HG03175 (cell line): ENCODE measurements at regions not wholly inside any gene's neighbourhood (a gene's known extent, or its start where the extent isn't known, plus 50 kb on each side); places are given as distances from the start of the nearest gene placed in this dataset.

ENCODE experiments used
- ATAC-seq: cut with Tn5 transposase; IDR thresholded peaks from one replicate; pipeline ENCODE4 v1.9.1; 2021; ENCODE audit warnings: mild to moderate bottlenecking, moderate library complexity; ENCODE audit not compliant: unreplicated experiment

GRCh38 chr4:181593703-181594102 is 649.5 kb upstream of the TENM3 start:
- no peak for ATAC-seq

- ATAC-seq: no peak
Observed at GRCh38 chr4:181594188-181594587, 649.0 kb upstream of the TENM3 start.

GRCh38 chr4:181595716-181596115 is 647.5 kb upstream of the TENM3 start:
- ATAC-seq: no peak

- ATAC-seq: no peak
Observed at GRCh38 chr4:181597766-181598165, 645.4 kb upstream of the TENM3 start.

GRCh38 chr4:181599134-181599533 is 644.1 kb upstream of the TENM3 start:
- ATAC-seq: no peak

- ATAC-seq: no peak
Observed at GRCh38 chr4:181601103-181601502, 642.1 kb upstream of the TENM3 start.

GRCh38 chr4:181604546-181604945 is 638.7 kb upstream of the TENM3 start:
- no peak for ATAC-seq

- no peak for ATAC-seq
Observed at GRCh38 chr4:181606300-181606699, 636.9 kb upstream of the TENM3 start.

- no peak for ATAC-seq
Observed at GRCh38 chr4:181608181-181608580, 635.0 kb upstream of the TENM3 start.

- ATAC-seq: no peak
Observed at GRCh38 chr4:181611033-181611711, 632.0 kb upstream of the TENM3 start.

- ATAC-seq: no peak
Observed at GRCh38 chr4:181611946-181612600, 631.1 kb upstream of the TENM3 start.

GRCh38 chr4:181613200-181613599 is 630.0 kb upstream of the TENM3 start:
- ATAC-seq: no peak

GRCh38 chr4:181618038-181618618 is 625.1 kb upstream of the TENM3 start:
- ATAC-seq: no peak

- no peak for ATAC-seq
Observed at GRCh38 chr4:181618896-181619295, 624.3 kb upstream of the TENM3 start.

GRCh38 chr4:181619651-181620050 is 623.6 kb upstream of the TENM3 start:
- ATAC-seq: no peak

- ATAC-seq: no peak
Observed at GRCh38 chr4:181637186-181638105, 605.8 kb upstream of the TENM3 start.

- no peak for ATAC-seq
Observed at GRCh38 chr4:181643466-181643865, 599.7 kb upstream of the TENM3 start.

- no peak for ATAC-seq
Observed at GRCh38 chr4:181645489-181645888, 597.7 kb upstream of the TENM3 start.

- no peak for ATAC-seq
Observed at GRCh38 chr4:181646864-181647263, 596.3 kb upstream of the TENM3 start.

- no peak for ATAC-seq
Observed at GRCh38 chr4:181647396-181648147, 595.6 kb upstream of the TENM3 start.
